GM18861 (cell line): ENCODE measurements at regions not wholly inside any gene's neighbourhood (a gene's known extent, or its start where the extent isn't known, plus 50 kb on each side); places are given as distances from the start of the nearest gene placed in this dataset.
"Not testable (repeated sequence)": the region's sequence is repeated elsewhere in the genome, so short reads cannot be mapped to it uniquely, and the experiment has no call there.

ENCODE experiments used
- ATAC-seq: cut with Tn5 transposase; IDR thresholded peaks from one replicate; pipeline ENCODE4 v1.9.1; 2021; ENCODE audit not compliant: unreplicated experiment

DNA sequence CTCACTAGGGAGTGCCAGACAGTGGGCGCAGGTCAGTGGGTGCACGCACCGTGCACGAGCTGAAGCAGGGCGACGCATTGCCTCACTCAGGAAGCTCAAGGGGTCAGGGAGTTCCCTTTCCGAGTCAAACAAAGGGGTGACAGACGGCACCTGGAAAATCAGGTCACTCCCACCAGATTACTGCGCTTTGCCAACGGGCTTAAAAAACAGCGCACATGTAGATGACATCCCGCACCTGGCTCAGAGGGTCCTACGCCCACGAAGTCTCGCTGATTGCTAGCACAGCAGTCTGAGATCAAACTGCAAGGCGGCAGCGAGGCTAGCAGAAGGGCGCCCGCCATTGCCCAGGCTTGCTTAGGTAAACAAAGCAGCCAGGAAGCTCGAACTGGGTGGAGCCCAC lies 428.5 kb upstream of the SLC39A10 start:
- not testable (repeated sequence) for ATAC-seq

DNA sequence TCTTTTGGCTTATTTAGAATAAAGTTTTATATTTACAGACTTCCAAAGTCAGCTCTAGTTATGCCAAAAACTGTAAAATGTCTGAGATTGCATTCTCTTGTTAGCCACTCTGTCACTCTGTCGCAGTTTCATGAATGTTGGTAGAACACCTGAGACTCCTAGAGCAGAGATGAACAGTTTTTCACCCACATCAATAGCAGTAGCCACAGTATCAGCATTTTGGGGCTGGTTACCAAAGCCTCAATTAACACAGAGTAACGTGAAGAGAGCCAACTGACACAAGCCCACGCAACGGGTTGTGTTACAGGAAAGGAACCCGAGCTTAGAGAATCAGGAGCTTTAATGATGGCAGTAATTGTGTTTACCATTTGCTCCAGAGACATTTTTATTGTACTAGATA lies 443.0 kb upstream of the SLC39A10 start:
- ATAC-seq = no peak

DNA sequence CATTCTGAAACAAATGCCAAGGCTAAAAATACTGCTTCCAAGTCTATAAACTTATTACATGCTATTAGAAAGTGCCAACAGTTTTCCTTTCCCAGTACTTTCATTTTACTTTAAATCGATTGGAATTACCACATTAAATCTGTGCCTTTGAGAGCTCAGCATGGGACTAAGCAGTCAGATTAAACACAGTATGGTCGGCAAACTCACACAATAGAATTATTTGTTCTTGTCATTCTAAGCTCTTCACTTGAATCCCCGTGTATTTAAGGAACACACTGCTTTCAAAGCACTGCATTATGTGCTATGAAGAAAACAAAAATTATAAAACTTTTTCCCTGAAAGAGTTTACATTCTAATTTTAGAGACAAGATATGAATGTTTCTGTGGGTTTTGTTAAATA lies 444.4 kb upstream of the SLC39A10 start:
- no peak for ATAC-seq

DNA sequence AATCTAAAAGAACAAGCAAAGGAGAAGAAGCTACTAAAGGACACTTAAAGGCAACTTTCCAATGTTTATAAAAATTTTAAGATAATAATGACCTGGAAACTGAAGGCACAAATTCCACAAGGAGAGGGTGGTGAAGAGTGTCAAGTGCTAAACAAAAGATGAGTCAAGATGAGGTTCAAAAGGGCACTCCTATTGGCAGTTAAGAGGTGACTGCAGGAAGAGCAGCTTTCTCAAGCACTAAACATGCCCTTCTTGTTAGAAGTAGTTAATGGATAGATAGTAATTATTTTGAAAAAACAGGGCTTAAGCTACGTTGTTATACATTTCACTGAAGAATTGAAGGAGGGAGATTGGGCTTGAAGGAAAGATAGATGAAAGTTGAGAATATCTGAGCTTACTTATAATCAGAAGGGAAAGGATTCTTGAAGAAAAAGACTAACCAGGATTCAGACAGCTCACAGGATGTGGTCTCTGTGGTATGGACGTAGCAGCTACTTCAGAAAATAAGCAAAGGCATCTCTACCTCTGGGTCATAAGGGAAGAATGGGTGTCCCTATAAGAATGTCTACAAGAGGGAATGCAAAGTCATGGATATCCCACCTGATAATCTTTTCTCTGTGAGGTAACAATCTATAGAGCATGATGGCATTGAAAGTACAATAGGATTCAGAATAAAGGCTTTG lies 454.7 kb upstream of the SLC39A10 start:
- ATAC-seq = peak; percentile 50

DNA sequence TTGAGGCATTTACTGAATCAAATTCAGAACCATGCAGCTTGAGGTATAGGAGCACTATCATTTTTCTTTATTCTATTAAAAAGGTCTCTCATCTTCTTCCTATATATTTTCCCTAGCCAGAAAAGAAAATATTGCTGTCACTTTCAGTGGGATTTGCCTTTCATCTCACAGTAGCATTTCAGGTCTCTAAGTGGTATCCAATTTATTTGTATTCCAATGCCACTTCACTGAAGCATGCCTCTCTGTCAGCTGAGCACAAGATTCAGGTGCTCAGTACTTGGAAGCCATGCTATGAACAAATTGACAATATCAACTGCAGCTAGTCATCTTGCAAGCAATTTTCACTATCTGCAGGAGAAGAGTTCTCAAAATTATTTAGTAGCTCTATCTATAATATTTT lies 457.2 kb upstream of the SLC39A10 start:
- no peak for ATAC-seq

DNA sequence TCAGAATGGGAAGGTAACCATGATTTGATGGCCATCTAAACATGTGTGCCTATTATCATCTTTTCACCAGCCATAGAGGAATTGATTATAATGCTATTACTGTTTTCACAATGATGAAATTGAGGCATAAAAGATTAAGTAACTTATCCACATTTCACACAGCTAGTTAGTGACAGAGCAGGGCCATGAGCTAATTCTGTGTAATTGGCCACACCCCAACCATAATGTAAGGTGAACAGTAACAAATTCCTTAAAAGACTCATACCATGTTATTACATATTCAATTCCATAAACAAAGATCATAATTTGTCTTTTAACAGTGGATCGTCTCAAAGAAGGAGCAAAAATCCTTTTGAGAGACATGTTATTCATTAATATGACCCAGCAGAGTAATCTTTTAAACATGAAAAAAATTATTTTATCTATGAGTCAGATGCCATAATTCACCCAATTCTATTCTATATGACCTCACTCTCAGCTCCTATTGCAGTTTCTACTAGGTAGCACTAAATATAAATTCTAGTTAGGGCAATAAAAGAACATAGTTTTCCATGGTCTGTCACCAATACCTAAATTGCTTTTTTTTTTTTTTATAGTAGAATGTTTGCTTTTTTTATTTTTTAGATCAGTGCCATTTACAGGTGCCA lies 475.8 kb upstream of the SLC39A10 start:
- ATAC-seq = no peak

DNA sequence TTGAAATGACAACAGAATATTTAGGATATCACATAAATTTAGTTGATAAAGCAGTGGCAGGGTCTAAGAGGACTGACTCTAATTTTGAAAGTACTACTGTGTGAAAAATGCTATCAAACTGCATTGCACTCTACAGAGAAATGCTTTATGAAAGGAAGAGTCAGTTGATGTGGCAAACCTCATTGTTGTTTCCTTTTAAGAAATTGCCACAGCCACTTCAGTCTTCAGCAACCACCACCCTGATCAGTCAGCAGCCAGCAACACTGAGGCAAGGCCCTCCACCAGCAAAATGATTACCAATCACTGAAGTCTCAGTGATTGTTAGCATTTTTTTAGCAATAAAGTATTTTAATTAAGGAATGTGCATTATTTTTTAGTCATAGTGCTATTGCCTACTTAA lies 488.7 kb upstream of the SLC39A10 start:
- ATAC-seq = no peak

DNA sequence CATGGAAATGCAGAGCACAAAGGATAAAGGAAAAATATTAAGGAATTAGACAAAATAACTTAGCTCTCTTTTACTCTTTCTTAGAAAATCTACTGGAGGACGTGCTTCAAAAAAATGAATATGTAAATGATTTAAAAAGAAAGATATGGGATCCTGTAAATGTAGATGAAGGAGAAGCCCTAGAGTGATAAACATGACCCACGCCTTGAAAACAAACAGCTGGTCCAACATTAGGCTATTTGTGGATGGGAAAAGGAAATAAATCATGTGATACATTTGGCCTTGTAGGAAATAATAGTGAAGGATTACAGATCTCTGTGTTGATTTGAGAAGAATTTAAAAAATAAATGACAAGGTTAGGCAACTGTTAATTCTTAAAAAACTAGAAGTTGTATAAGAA lies 492.1 kb upstream of the SLC39A10 start:
- no peak for ATAC-seq

DNA sequence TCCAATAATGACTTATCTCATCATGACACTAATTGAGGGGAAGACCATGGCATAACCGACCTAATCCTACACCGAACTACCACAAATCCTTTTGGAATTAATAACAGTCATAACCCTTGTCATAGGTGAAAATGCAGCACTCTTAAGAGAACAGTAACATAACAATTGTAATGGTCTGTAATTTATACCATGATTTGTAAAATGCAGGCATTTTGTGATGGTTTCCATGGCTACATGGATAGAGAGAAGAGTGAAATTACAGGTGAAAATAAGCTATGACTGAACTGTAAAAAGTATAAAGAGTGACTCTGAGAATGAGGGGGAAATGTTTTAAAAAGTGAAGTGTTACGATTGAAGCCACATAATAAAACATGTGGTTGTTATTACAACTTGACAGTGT lies 494.1 kb upstream of the SLC39A10 start:
- ATAC-seq = no peak

DNA sequence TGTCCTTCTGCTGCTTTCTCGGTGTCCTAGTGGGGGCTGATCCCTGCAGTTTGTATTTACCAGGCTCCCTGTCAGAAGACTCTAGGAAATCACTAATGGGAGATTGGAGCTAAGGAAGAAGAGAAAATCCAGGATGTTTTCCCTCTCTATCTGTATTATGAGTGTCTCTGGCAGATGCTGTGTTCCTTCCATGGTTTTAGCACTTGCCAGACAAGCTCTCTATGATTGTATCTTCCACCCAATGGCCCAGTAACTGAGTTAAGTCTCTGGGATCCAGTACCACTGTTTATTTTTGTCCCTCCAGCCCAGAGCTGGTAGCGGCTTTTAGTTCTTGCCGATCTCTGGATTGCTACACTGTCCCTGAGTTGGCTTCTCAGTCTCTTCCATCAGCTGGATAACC lies 494.8 kb upstream of the SLC39A10 start:
- no peak for ATAC-seq

DNA sequence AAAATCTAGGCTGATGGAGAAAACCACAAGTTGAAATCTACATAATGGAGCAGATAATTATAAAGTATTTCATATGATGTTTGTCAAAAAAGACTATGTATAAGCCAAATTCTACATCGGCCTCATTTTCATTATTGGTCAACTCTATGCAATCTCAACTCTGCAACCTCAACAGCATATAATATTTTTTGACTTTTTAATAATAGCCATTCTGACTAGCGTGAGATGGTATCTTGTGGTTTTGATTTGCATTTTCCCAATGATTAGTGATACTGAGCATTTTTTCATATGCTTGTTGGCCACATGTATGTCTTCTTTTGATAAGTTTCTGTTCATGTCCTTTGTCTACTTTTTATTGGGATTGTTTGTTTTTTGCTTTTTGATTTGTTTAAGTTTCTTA lies 496.1 kb upstream of the SLC39A10 start:
- ATAC-seq = no peak

DNA sequence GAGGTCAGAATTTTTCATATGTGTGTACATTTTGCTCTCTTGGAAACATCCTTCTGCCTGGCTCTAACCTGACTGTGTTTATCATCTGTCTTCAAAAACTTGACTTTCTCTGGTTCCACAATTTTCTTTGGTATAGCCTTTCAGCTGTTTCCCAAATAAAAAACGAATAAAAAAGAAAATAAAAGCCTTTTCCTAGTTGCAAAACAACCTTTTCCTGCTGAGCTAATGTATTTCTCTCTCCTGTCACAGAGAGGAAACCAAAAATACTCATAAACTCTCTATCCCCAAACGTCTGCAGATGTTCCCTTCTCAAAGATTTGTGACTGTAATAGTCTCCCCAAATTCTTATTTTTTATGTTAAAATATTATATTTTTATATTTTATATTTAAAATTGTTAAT lies 505.3 kb upstream of the SLC39A10 start:
- no peak for ATAC-seq

DNA sequence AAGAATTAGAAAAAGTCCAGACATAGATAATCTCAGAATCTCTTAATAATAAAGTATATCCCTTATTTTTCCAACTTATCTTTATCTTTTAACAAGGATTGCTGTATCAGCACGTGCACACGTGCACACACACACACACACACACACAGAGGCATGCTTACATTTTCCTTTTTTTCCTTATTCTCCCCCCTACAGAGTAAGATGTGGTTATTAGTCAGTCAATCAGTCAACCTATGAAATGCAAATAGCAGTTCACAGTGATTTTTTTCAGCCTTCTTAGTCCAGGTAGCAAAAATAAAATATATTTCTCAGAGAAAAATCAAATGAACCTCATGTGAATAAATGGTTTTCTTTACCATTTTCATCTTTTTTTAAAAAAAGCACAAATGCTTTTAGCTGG lies 506.2 kb upstream of the SLC39A10 start:
- no peak for ATAC-seq

DNA sequence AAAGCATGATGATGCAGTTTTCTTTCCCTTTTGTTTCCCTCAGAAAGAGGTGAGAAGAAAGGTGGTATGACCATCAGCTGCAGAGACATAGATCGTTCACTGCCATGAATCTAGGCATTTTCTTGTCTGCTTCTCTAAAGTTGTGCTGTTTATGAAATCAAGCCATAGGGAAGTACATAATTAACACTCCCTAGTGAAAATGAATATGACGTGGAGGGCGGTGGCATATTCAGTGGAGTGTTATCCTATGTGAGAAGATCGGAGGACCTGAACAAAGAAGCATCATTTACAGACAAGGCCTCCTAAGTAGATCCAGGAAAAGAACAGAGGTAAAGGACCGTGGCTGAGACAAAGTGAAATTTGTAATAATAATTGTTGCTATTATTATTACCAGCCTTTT lies 509.0 kb upstream of the SLC39A10 start:
- no peak for ATAC-seq

DNA sequence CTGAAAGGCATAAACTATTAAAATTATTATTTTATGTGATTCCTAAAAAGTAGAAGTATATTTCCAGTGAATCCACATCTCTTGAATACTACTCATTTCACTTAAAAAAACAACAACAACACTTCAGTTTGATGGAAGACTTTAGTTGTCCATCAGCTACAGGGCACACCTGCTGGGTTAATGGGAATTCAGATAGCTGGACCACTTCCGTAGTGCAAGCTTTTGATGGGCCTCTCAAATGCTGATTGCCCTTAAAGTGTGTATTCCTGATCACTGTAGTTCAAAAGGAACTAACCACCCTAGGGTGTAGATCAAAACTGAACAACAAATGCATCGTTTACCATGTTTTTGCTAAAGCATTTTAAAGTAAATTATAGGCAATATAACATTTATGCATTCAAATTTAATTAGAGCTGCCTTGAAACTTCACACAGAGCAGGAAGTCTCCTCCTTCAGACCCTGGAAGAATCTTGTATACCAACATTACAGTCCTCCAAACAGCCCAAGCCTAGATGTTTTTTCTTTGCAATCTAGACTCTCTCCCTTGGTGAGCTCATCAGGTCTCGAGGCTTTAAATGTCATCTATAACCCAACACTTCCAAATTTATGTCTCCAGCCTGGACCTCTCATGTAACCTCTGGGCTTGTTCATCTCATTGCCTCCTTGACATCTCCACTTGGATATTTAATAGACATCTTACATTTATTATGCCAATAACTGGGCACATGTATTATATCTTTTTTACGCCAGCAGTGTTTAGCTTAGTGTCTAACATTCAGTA lies 510.1 kb upstream of the SLC39A10 start:
- ATAC-seq = no peak

DNA sequence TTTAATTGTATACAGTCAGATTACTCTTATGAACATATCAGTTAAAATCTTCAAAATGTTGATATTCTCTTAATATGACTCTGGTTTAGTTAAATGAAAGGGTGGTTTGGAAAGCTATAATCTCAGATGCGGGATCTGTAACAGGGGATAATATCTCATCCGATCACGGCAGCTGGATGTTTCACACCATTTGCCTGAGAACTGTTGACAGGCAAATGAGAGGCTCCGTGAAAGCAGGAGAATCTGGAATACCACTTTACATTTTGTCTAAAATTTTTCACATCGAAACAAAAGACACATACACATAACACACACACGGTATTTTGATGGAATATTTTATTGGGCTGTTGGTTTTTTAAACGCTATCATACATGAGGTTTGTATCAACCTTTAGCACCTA lies 518.6 kb upstream of the SLC39A10 start:
- ATAC-seq = no peak

DNA sequence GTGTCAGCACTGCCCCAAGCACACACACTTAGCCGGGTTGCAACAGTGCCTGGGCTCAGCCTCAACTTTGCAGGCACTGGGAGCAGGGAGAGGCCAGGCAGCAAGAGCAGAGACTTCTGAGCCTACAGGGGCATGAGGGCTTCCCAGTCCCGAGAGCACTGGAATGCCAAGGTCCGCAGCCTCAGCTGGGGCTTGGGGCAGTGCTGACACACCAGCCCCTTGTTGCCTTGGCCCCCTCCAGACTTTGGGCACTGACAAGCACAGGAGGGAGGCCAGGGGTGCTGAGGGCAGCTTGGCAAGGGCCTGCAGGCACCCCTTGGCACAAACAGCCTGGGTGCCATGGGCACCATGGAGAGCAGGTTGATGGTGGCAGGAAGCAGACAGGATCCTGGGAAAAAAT lies 531.1 kb upstream of the SLC39A10 start:
- not testable (repeated sequence) for ATAC-seq

DNA sequence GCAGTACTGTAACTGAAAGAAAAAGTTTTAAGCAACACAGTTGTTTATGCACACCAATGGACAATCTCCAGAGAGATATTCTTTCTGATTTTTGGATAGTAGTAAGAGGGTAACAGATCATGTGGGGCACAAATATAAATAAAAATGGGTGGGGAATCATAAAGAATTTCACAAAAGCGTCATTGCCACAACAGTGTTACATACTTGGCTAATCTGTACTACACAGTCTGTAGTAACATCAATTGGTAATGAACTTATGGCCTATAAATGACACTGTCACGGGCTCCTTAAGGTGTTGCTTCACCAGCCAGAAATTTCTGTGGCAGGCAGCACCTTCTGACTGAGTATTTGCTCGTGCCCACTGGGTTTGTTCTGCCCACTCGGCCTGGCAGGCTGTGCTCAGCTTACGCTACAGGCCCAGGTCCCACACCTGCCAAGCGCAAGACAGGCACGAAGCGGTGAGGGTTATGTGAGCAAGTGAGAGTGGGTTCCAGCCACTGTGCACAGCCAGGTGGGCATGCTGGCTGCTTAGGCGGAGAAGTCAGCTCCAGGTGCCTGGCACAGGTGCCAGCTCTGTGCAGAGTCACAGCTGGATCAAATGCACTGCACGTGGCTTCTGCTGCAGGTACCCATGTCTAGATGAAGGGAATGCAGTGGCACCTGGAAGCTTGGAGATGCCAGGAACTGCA lies 532.5 kb upstream of the SLC39A10 start:
- ATAC-seq = no peak

DNA sequence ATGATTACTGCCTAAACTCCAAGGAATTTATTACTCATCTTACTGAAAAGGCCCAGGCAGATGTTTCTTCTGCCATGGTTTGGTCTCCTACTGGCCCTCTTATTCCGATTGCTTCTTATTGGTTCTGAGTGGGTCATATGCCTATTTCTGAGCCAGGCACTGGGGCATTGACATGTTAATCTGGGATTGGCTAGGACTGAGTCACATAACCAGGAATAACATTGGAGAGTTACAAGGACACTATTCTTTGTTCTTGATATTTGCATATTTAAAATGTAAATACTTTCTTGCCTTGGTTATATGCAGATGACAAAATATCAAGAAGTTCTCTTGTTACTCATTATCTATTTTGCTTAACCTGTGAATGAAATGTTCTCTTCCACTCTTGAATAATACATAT lies 534.4 kb upstream of the SLC39A10 start:
- ATAC-seq = no peak

DNA sequence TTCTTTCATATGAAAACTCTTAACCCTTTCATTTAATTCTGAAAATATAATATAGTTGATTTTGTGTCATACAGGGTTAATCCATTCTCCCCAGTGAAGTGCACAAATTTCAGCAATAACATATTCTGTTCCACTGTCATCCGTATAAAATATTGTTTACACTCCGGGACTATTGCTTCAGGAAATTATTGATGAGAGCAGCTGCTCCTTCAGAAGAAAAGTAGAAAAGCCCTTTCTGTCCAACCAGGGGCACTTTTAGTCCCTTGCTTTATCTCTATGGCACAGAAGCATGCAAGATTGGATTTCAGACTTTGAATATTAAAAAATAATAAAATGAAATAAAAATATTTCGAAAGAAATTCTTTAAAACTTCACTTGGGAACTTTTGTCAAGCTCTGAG lies 535.7 kb upstream of the SLC39A10 start:
- ATAC-seq = no peak

DNA sequence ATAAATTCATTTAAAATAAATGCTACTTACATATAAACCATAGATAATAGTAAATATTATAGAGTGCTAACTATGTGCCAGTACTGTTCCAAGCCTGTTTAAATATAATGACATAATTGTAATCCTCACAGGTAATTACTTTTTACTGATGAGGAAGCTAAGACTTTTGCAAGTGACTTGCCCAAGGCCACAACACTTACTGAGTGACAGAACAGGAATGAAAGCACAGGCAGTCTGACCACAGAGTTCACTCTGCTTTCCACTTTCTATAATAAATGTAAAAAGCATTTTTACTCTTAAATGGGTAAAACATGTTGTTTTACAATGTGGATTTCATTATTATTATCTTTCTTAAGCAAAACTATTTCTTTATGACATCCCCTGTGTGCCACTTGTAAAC lies 537.8 kb upstream of the SLC39A10 start:
- no peak for ATAC-seq

DNA sequence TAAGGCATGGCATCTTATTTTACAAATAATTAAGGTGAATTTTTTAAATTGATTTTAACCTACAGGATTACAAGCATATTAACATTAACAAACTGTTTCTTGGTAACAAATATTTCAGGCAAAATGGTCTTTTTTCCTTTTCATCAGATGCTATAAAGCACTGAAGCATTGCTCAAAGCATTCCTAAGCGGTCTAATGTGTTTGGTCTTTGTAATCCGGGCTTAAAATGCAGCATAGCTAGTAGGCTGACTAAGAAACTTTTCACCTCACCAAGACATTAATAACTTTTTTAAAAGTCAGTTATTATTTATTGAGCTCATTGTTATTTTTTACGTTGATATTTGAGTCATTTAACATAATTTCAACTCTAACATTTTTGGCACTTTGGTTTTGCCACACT lies 538.8 kb upstream of the SLC39A10 start:
- ATAC-seq = no peak
